HL-60 (cell line): ENCODE measurements at regions not wholly inside any gene's neighbourhood (a gene's known extent, or its start where the extent isn't known, plus 50 kb on each side); places are given as distances from the start of the nearest gene placed in this dataset.

Source experiments
- GABPA ChIP-seq: IDR thresholded peaks from 2 replicates; pipeline ENCODE4 v1.6.1; 2012; ENCODE audit warnings: low read depth
- POLR2AphosphoS5 ChIP-seq: IDR thresholded peaks from 2 replicates; pipeline ENCODE4 v1.6.1; 2012; ENCODE audit warnings: low read depth
- SPI1 ChIP-seq: IDR thresholded peaks from 2 replicates; pipeline ENCODE4 v1.6.1; 2012; ENCODE audit warnings: low read depth, mild to moderate bottlenecking, borderline replicate concordance
- TF ChIP-seq, protein P1 (sequence below): IDR thresholded peaks from one replicate; pipeline ENCODE4 v1.5.1; 2011; ENCODE audit warnings: low read length, control low read depth, inconsistent platforms; ENCODE audit not compliant: insufficient read depth
- TF ChIP-seq, protein P2 (sequence below): IDR thresholded peaks from 2 replicates; pipeline ENCODE4 v1.6.1; 2012; ENCODE audit warnings: low read depth; ENCODE audit not compliant: insufficient replicate concordance

- TF ChIP-seq SPI1 (no peak), POLR2AphosphoS5 (no peak), GABPA (no peak)
- TF ChIP-seq, protein P1, sequence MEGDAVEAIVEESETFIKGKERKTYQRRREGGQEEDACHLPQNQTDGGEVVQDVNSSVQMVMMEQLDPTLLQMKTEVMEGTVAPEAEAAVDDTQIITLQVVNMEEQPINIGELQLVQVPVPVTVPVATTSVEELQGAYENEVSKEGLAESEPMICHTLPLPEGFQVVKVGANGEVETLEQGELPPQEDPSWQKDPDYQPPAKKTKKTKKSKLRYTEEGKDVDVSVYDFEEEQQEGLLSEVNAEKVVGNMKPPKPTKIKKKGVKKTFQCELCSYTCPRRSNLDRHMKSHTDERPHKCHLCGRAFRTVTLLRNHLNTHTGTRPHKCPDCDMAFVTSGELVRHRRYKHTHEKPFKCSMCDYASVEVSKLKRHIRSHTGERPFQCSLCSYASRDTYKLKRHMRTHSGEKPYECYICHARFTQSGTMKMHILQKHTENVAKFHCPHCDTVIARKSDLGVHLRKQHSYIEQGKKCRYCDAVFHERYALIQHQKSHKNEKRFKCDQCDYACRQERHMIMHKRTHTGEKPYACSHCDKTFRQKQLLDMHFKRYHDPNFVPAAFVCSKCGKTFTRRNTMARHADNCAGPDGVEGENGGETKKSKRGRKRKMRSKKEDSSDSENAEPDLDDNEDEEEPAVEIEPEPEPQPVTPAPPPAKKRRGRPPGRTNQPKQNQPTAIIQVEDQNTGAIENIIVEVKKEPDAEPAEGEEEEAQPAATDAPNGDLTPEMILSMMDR: no peak
- TF ChIP-seq, protein P2, sequence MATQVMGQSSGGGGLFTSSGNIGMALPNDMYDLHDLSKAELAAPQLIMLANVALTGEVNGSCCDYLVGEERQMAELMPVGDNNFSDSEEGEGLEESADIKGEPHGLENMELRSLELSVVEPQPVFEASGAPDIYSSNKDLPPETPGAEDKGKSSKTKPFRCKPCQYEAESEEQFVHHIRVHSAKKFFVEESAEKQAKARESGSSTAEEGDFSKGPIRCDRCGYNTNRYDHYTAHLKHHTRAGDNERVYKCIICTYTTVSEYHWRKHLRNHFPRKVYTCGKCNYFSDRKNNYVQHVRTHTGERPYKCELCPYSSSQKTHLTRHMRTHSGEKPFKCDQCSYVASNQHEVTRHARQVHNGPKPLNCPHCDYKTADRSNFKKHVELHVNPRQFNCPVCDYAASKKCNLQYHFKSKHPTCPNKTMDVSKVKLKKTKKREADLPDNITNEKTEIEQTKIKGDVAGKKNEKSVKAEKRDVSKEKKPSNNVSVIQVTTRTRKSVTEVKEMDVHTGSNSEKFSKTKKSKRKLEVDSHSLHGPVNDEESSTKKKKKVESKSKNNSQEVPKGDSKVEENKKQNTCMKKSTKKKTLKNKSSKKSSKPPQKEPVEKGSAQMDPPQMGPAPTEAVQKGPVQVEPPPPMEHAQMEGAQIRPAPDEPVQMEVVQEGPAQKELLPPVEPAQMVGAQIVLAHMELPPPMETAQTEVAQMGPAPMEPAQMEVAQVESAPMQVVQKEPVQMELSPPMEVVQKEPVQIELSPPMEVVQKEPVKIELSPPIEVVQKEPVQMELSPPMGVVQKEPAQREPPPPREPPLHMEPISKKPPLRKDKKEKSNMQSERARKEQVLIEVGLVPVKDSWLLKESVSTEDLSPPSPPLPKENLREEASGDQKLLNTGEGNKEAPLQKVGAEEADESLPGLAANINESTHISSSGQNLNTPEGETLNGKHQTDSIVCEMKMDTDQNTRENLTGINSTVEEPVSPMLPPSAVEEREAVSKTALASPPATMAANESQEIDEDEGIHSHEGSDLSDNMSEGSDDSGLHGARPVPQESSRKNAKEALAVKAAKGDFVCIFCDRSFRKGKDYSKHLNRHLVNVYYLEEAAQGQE: no peak
Measured at GRCh38 chr6:7675353-7675945, 50.5 kb upstream of the BMP6 start.
